ENCODE measurements at regions not wholly inside any gene's neighbourhood (a gene's known extent, or its start where the extent isn't known, plus 50 kb on each side); places are given as distances from the start of the nearest gene placed in this dataset.

DNA sequence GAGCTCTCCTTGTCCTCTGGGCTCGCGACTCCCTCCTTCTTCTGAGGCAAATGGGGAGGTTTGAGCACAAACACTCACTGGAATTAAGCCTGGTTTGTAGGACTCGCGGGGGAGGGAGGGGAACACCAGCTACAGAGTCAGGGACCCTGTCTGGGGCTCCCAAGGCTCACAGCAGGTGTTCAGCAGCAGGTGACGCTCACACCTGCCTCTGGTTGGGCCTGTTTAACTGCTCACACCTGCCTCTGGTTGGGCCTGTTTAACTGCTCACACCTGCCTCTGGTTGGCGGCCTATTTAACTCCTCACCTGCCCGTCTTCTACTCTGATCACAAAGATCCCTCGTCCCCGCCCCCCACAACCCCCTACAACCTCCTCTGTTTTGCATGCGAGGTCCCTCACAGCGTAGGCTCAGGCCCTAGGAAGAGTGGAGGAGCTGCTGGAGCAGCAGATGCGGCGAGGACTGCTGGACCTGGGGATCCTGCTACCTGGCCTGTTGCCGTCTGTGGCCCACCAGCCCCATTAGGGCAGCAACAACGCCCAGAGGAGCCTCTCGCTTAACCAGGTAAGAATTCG, 181.9 kb downstream of the ERMARD start:
- H3K27me3 ChIP-seq (ENCODE audit: control insufficient read depth, insufficient read depth, low read length): peaks cover 4% of the 10 kb centered on the region
- no peak for FAIRE-seq
- no peak for DNase-seq (ENCODE audit: low read depth)
- TF ChIP-seq, protein P1, sequence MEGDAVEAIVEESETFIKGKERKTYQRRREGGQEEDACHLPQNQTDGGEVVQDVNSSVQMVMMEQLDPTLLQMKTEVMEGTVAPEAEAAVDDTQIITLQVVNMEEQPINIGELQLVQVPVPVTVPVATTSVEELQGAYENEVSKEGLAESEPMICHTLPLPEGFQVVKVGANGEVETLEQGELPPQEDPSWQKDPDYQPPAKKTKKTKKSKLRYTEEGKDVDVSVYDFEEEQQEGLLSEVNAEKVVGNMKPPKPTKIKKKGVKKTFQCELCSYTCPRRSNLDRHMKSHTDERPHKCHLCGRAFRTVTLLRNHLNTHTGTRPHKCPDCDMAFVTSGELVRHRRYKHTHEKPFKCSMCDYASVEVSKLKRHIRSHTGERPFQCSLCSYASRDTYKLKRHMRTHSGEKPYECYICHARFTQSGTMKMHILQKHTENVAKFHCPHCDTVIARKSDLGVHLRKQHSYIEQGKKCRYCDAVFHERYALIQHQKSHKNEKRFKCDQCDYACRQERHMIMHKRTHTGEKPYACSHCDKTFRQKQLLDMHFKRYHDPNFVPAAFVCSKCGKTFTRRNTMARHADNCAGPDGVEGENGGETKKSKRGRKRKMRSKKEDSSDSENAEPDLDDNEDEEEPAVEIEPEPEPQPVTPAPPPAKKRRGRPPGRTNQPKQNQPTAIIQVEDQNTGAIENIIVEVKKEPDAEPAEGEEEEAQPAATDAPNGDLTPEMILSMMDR (IDR thresholded peaks at IDR 0.05; ENCODE audit: insufficient read depth, low read length, severe bottlenecking): peak; percentile 10
- no peaks in the 10 kb centered on the region for H3K36me3 ChIP-seq (ENCODE audit: control insufficient read depth, insufficient read depth, low read length)
- H3K4me3 ChIP-seq (ENCODE audit: low read depth, low read length): no peak overlapping the region

DNA sequence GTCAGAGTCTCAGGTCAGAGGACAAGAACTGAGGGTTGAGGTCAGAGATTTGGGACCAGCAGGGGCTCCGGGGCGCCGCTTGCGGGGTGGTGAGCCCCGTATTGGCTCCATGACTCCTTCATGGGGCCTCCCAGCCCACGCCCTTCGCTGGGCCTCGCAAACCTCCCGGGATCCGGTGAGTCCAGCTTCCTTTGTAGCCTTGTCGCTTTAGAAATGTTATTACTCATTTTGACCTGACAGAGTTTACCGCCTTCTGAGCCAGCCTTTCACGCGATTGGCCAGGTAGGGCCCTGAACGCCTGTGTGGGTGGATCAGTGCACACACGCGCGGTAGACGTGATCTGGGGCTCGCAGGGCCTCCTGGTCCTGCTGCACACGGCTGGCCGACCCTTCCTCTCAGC, 181.1 kb downstream of the ERMARD start:
- Histone ChIP-seq H3K27me3 (ENCODE audit: control insufficient read depth, insufficient read depth, low read length) (peaks cover 4% of the 10 kb centered on the region), H3K4me3 (ENCODE audit: low read depth, low read length) (no peak overlapping the region), H3K36me3 (ENCODE audit: control insufficient read depth, insufficient read depth, low read length) (no peaks in the 10 kb centered on the region)
- DNase-seq (ENCODE audit: low read depth) (peak; percentile 55), FAIRE-seq (no peak)
- TF ChIP-seq, protein P1 (IDR thresholded peaks at IDR 0.05; ENCODE audit: insufficient read depth, low read length, severe bottlenecking): no peak

DNA sequence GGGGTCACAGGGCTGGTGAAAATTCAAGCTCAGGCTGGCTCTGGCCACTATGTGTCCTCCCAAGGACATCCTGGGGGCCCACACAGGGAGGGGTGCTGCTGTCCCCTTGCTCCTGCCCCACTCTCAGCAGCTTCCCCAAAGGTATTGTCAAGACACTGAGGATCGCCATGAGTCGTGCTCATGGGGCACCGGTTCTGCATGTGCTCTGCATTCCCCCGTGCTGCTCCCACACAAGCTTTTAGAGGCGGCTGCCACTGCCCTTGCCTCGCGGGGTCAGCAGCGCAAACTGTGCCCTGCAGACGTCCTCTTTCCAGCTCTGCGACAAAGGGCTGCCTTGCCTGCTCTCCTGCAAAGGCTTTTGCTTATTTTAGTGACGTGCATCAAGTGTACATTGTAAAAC, 179.8 kb downstream of the ERMARD start:
- TF ChIP-seq, protein P1 (IDR thresholded peaks at IDR 0.05; ENCODE audit: insufficient read depth, low read length, severe bottlenecking): no peak
- FAIRE-seq (no peak), DNase-seq (ENCODE audit: low read depth) (no peak)
- H3K36me3 ChIP-seq (ENCODE audit: control insufficient read depth, insufficient read depth, low read length): no peaks in the 10 kb centered on the region
- H3K4me3 ChIP-seq (ENCODE audit: low read depth, low read length): no peak overlapping the region
- peaks cover 3% of the 10 kb centered on the region for H3K27me3 ChIP-seq (ENCODE audit: control insufficient read depth, insufficient read depth, low read length)

DNA sequence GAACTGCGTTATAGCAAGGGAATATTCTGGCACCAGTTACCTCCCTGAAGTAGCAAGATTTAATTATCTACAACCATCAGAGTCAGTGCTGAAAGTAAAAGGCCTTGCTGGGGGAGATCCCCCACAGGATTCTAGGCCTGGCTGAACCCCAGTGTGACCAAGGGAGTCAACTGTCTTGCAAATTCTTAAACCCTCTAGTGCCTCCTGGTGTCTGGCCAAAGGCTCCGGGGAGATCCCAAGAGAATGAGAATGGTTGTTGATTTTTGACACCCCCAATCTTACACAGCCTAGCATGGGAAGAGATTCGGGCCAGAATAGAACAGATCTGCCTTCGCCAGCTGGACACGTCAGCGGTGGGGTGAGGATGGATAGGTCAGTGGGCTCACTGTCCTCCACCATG, 179.4 kb downstream of the ERMARD start:
- Histone ChIP-seq H3K4me3 (ENCODE audit: low read depth, low read length) (no peak overlapping the region), H3K27me3 (ENCODE audit: control insufficient read depth, insufficient read depth, low read length) (peaks cover 2% of the 10 kb centered on the region), H3K36me3 (ENCODE audit: control insufficient read depth, insufficient read depth, low read length) (no peaks in the 10 kb centered on the region)
- DNase-seq (ENCODE audit: low read depth) (no peak), FAIRE-seq (no peak)
- TF ChIP-seq, protein P1 (IDR thresholded peaks at IDR 0.05; ENCODE audit: insufficient read depth, low read length, severe bottlenecking): peak; percentile 28

DNA sequence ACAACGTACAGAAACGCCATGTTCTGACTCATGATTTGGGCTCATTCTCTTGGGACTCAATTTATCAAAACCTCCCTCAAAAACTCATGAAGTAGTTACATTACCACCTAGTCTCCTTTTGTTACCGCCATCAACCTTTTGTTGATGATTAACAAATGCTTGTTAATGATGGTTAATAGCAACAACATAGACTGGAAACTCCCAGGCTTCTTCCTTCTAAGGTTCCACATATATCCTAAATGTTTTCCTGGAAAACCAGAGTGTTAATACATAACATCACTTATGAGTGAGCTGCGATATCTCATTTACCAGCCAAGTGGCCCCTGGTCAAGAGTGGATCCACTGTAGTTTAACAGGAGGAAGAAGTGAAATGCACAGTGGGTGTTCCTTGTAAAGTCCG, 176.3 kb downstream of the ERMARD start:
- H3K4me3 ChIP-seq (ENCODE audit: low read depth, low read length): no peak overlapping the region
- FAIRE-seq (no peak), DNase-seq (ENCODE audit: low read depth) (no peak)
- no peaks in the 10 kb centered on the region for H3K36me3 ChIP-seq (ENCODE audit: control insufficient read depth, insufficient read depth, low read length)
- H3K27me3 ChIP-seq (ENCODE audit: control insufficient read depth, insufficient read depth, low read length): peaks cover 2% of the 10 kb centered on the region
- TF ChIP-seq, protein P1 (IDR thresholded peaks at IDR 0.05; ENCODE audit: insufficient read depth, low read length, severe bottlenecking): no peak
